WTC11 (cell line): ENCODE measurements at regions not wholly inside any gene's neighbourhood (a gene's known extent, or its start where the extent isn't known, plus 50 kb on each side); places are given as distances from the start of the nearest gene placed in this dataset.

Experiments
- ATAC-seq: fragments of 200-7000 bp; cut with Tn5 transposase; 2 replicates; pipeline ENCODE4 v1.10.0; 2021; ENCODE audit warnings: mild to moderate bottlenecking, moderate library complexity
- CTCF ChIA-PET: fragments of 300-600 bp; sonication (Branson Sonifier 250); formaldehyde crosslinking; loops from one replicate; lab custom pipeline; 2021; ENCODE audit warnings: antibody characterized with exemption; lab: Charles Lee
- POLR2A ChIA-PET: fragments of 350-600 bp; sonication (Branson Sonifier 250); formaldehyde crosslinking; loops from one replicate; lab custom pipeline; 2021; ENCODE audit warnings: antibody characterized with exemption; lab: Charles Lee
- DNase-seq: peaks from one replicate; pipeline ENCODE4 v3.0.0; 2021; ENCODE audit warnings: low spot score
- H3K27ac Mint-ChIP-seq: 2 replicates; pipeline ENCODE4 v1.8.0; 2021; ENCODE audit warnings: mixed read lengths
- H3K27me3 Mint-ChIP-seq: 2 replicates; pipeline ENCODE4 v1.8.0; 2021; ENCODE audit warnings: low read depth, mild to moderate bottlenecking, moderate library complexity, mixed read lengths
- H3K36me3 Mint-ChIP-seq: 2 replicates; pipeline ENCODE4 v1.8.0; 2021; ENCODE audit warnings: mixed read lengths
- H3K4me1 Mint-ChIP-seq: 2 replicates; pipeline ENCODE4 v1.8.0; 2022; ENCODE audit warnings: mixed read lengths
- H3K4me3 Mint-ChIP-seq: 2 replicates; pipeline ENCODE4 v1.8.0; 2021; ENCODE audit warnings: mild to moderate bottlenecking, moderate library complexity, mixed read lengths
- H3K9me3 Mint-ChIP-seq: 2 replicates; pipeline ENCODE4 v1.8.0; 2021; ENCODE audit warnings: mixed read lengths
- ARID4B ChIP-seq: sonication (generic); formaldehyde crosslinking; IDR thresholded peaks from 2 replicates; pipeline ENCODE4 v1.8.0; 2023; ENCODE audit warnings: missing genetic modification reagents, mild to moderate bottlenecking, borderline replicate concordance
- CBFB ChIP-seq: sonication (generic); formaldehyde crosslinking; IDR thresholded peaks from 2 replicates; pipeline ENCODE4 v1.8.1; 2022; ENCODE audit warnings: mild to moderate bottlenecking, low read depth, missing genetic modification reagents
- CREM ChIP-seq: sonication (generic); formaldehyde crosslinking; IDR thresholded peaks from 2 replicates; pipeline ENCODE4 v1.8.1; 2022; ENCODE audit warnings: mild to moderate bottlenecking, missing genetic modification reagents, moderate library complexity
- E2F5 ChIP-seq: sonication (generic); formaldehyde crosslinking; IDR thresholded peaks from 2 replicates; pipeline ENCODE4 v1.8.1; 2022; ENCODE audit warnings: mild to moderate bottlenecking, moderate library complexity, missing genetic modification reagents
- FOXP4 ChIP-seq: sonication (generic); formaldehyde crosslinking; IDR thresholded peaks from 2 replicates; pipeline ENCODE4 v1.8.0; 2022; ENCODE audit warnings: mild to moderate bottlenecking, missing genetic modification reagents
- GABPB1 ChIP-seq: sonication (generic); formaldehyde crosslinking; IDR thresholded peaks from 2 replicates; pipeline ENCODE4 v1.8.1; 2023; ENCODE audit warnings: mild to moderate bottlenecking, missing genetic modification reagents
- PRRX2 ChIP-seq: fragments of 250-450 bp; sonication (Bioruptor Pico); IDR thresholded peaks from 2 replicates; pipeline ENCODE4 v1.8.0; 2021; ENCODE audit warnings: mild to moderate bottlenecking
- SOX15 ChIP-seq: fragments of 250-450 bp; sonication (Bioruptor Pico); IDR thresholded peaks from 2 replicates; pipeline ENCODE4 v1.9.0; 2021; ENCODE audit warnings: mild to moderate bottlenecking
- TP53 ChIP-seq: sonication (generic); formaldehyde crosslinking; IDR thresholded peaks from 2 replicates; pipeline ENCODE4 v1.8.1; 2023; ENCODE audit warnings: mild to moderate bottlenecking, missing genetic modification reagents
- USF2 ChIP-seq: sonication (generic); formaldehyde crosslinking; IDR thresholded peaks from 2 replicates; pipeline ENCODE4 v1.8.1; 2023; ENCODE audit warnings: mild to moderate bottlenecking, missing genetic modification reagents, moderate library complexity
- ZBTB21 ChIP-seq: sonication (generic); formaldehyde crosslinking; IDR thresholded peaks from 2 replicates; pipeline ENCODE4 v1.8.1; 2023; ENCODE audit warnings: mild to moderate bottlenecking, missing genetic modification reagents, borderline replicate concordance
- ZNF232 ChIP-seq: sonication (generic); formaldehyde crosslinking; IDR thresholded peaks from 2 replicates; pipeline ENCODE4 v1.8.0; 2022; ENCODE audit warnings: mild to moderate bottlenecking, missing genetic modification reagents
- ZNF423 ChIP-seq: fragments of 250-450 bp; sonication (Bioruptor Pico); IDR thresholded peaks from 2 replicates; pipeline ENCODE4 v2.1.2; 2022; ENCODE audit warnings: mild to moderate bottlenecking, moderate library complexity
- ZNF425 ChIP-seq: fragments of 250-450 bp; sonication (Bioruptor Pico); conservative IDR thresholded peaks from 2 replicates; pipeline ENCODE4 v1.9.0; 2021; ENCODE audit warnings: mild to moderate bottlenecking
- TF ChIP-seq, protein P1 (sequence below): sonication (generic); formaldehyde crosslinking; IDR thresholded peaks from 2 replicates; pipeline ENCODE4 v1.8.1; 2023; ENCODE audit warnings: mild to moderate bottlenecking, missing genetic modification reagents
- TF ChIP-seq, protein P2 (sequence below): sonication (generic); formaldehyde crosslinking; conservative IDR thresholded peaks from 2 replicates; pipeline ENCODE4 v1.8.1; 2023; ENCODE audit warnings: mild to moderate bottlenecking, low read depth, missing genetic modification reagents, moderate library complexity

- CTCF ChIA-PET, result interaction anchor here (1.0 to 2.0 kb wide), 2 partner anchors 12 to 18 kb away, joined by 3 to 8 read pairs; no protein-coding TSS in a partner anchor
- Mint-ChIP-seq H3K4me3 (no peak overlapping the region), H3K27me3 (no peaks in the 10 kb centered on the region; the same call in 1 of the 2 replicates), H3K27ac (no peak overlapping the region), H3K9me3 (no peaks in the 10 kb centered on the region), H3K4me1 (peaks cover 23% of the 10 kb centered on the region), H3K36me3 (no peaks in the 10 kb centered on the region)
- POLR2A ChIA-PET, result no interaction called here
- no peak for DNase-seq
- TF ChIP-seq, protein P1, sequence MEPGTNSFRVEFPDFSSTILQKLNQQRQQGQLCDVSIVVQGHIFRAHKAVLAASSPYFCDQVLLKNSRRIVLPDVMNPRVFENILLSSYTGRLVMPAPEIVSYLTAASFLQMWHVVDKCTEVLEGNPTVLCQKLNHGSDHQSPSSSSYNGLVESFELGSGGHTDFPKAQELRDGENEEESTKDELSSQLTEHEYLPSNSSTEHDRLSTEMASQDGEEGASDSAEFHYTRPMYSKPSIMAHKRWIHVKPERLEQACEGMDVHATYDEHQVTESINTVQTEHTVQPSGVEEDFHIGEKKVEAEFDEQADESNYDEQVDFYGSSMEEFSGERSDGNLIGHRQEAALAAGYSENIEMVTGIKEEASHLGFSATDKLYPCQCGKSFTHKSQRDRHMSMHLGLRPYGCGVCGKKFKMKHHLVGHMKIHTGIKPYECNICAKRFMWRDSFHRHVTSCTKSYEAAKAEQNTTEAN, result no peak
- no peak for TF ChIP-seq USF2 (CRISPR knock-in tag)
- no peak for TF ChIP-seq ZNF425 (CRISPR knock-in tag)
- TF ChIP-seq CBFB (CRISPR knock-in tag), result no peak
- TF ChIP-seq ZBTB21 (CRISPR knock-in tag), result no peak
- no peak for TF ChIP-seq ZNF423 (CRISPR knock-in tag)
- TF ChIP-seq CREM, result no peak
- no peak for TF ChIP-seq ARID4B (CRISPR knock-in tag)
- no peak for TF ChIP-seq PRRX2 (CRISPR knock-in tag)
- TF ChIP-seq FOXP4 (CRISPR knock-in tag), result no peak
- no peak for TF ChIP-seq E2F5 (CRISPR knock-in tag)
- ATAC-seq, result no peak
Observed at GRCh38 chr11:111440416-111441205, 61.5 kb upstream of the POU2AF1 start.

GRCh38 chr11:111439901-111440300 lies 60.8 kb upstream of the POU2AF1 start:
- Mint-ChIP-seq H3K4me3 (no peak overlapping the region), H3K27me3 (no peaks in the 10 kb centered on the region; the same call in 1 of the 2 replicates), H3K36me3 (no peaks in the 10 kb centered on the region), H3K27ac (no peak overlapping the region), H3K4me1 (peaks cover 24% of the 10 kb centered on the region), H3K9me3 (no peaks in the 10 kb centered on the region)
- DNase-seq (no peak), ATAC-seq (no peak)
- ChIA-PET CTCF (interaction anchor here (1.4 to 3.2 kb wide), 3 partner anchors 11 to 17 kb away, joined by 6 to 25 read pairs (median 6); no protein-coding TSS in a partner anchor), POLR2A (interaction anchor here (0.5 kb wide), 1 partner anchor 77 kb away, joined by 3 read pairs; no protein-coding TSS in a partner anchor)
- no peak for TF ChIP-seq SOX15 (CRISPR knock-in tag)
- no peak for TF ChIP-seq ZNF232 (CRISPR knock-in tag)
- TF ChIP-seq USF2 (CRISPR knock-in tag), result no peak
- TF ChIP-seq, protein P2, sequence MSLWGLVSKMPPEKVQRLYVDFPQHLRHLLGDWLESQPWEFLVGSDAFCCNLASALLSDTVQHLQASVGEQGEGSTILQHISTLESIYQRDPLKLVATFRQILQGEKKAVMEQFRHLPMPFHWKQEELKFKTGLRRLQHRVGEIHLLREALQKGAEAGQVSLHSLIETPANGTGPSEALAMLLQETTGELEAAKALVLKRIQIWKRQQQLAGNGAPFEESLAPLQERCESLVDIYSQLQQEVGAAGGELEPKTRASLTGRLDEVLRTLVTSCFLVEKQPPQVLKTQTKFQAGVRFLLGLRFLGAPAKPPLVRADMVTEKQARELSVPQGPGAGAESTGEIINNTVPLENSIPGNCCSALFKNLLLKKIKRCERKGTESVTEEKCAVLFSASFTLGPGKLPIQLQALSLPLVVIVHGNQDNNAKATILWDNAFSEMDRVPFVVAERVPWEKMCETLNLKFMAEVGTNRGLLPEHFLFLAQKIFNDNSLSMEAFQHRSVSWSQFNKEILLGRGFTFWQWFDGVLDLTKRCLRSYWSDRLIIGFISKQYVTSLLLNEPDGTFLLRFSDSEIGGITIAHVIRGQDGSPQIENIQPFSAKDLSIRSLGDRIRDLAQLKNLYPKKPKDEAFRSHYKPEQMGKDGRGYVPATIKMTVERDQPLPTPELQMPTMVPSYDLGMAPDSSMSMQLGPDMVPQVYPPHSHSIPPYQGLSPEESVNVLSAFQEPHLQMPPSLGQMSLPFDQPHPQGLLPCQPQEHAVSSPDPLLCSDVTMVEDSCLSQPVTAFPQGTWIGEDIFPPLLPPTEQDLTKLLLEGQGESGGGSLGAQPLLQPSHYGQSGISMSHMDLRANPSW, result no peak
- TF ChIP-seq TP53, result no peak
- TF ChIP-seq GABPB1 (CRISPR knock-in tag), result no peak
